Liver (tissue), 3 donors: ENCODE measurements at regions not wholly inside any gene's neighbourhood (a gene's known extent, or its start where the extent isn't known, plus 50 kb on each side); places are given as distances from the start of the nearest gene placed in this dataset.

ENCODE experiments used
- EGR1 ChIP-seq, 2 donors: IDR thresholded peaks; 2 replicates each; pipeline ENCODE4 v1.6.1; 2016 to 2018; ENCODE audit warnings: antibody characterized with exemption in 2 of 2, low read depth in 2 of 2
- HNF4G ChIP-seq: IDR thresholded peaks from 2 replicates; pipeline ENCODE4 v1.6.1; 2016; ENCODE audit warnings: antibody characterized with exemption
- RAD21 ChIP-seq, 2 donors: IDR thresholded peaks; 2 replicates each; pipeline ENCODE4 v1.6.1; 2016; ENCODE audit warnings: antibody characterized with exemption in 2 of 2, mild to moderate bottlenecking in 2 of 2
- TAF1 ChIP-seq: conservative IDR thresholded peaks from 2 replicates; pipeline ENCODE4 v1.6.1; 2016; ENCODE audit warnings: antibody characterized with exemption, mild to moderate bottlenecking
- YY1 ChIP-seq: IDR thresholded peaks from 2 replicates; pipeline ENCODE4 v1.6.1; 2016; ENCODE audit warnings: antibody characterized with exemption, mild to moderate bottlenecking
- TF ChIP-seq, protein P1 (sequence below): IDR thresholded peaks from 2 replicates; pipeline ENCODE4 v1.6.1; 2016; ENCODE audit warnings: antibody characterized with exemption, mild to moderate bottlenecking
- TF ChIP-seq, protein P2 (sequence below): fragments of 150-350 bp; IDR thresholded peaks from 2 replicates; pipeline ENCODE4 v1.5.1; 2017; ENCODE audit warnings: improper control_type of control experiment, low read depth, low read length; ENCODE audit not compliant: missing input control
- TF ChIP-seq, protein P3 (sequence below): IDR thresholded peaks from 2 replicates; pipeline ENCODE4 v1.6.1; 2016; ENCODE audit warnings: antibody characterized with exemption
- TF ChIP-seq, protein P4 (sequence below): IDR thresholded peaks from 2 replicates; pipeline ENCODE4 v1.6.1; 2016; ENCODE audit warnings: antibody characterized with exemption
- TF ChIP-seq, protein P5 (sequence below): IDR thresholded peaks from 2 replicates; pipeline ENCODE4 v1.6.1; 2016; ENCODE audit warnings: antibody characterized with exemption
- donor health status: healthy.
- donor health status: healthy.

DNA sequence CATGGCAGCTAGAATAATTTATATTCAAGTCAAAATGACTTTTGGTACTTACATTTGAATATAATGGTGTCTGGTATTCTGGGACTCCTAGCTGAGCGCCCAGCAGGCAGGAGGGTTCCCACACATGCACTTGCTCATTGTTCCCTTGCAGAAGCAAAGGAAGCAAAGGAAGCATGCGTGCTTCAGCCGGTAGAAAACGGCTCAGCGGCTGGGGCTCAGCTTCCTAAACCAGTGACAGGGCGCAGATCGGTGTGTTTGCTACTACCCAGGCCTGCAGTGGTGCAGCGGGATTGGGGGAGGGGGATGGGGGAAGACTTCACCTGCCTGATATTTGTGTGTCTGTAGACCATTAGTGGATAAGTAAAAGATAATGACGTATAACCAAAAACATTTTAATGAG is 978.3 kb upstream of the TENM3 start:
- TF ChIP-seq RAD21 (IDR thresholded peaks at IDR 0.05) = no peak
- TF ChIP-seq, protein P1, sequence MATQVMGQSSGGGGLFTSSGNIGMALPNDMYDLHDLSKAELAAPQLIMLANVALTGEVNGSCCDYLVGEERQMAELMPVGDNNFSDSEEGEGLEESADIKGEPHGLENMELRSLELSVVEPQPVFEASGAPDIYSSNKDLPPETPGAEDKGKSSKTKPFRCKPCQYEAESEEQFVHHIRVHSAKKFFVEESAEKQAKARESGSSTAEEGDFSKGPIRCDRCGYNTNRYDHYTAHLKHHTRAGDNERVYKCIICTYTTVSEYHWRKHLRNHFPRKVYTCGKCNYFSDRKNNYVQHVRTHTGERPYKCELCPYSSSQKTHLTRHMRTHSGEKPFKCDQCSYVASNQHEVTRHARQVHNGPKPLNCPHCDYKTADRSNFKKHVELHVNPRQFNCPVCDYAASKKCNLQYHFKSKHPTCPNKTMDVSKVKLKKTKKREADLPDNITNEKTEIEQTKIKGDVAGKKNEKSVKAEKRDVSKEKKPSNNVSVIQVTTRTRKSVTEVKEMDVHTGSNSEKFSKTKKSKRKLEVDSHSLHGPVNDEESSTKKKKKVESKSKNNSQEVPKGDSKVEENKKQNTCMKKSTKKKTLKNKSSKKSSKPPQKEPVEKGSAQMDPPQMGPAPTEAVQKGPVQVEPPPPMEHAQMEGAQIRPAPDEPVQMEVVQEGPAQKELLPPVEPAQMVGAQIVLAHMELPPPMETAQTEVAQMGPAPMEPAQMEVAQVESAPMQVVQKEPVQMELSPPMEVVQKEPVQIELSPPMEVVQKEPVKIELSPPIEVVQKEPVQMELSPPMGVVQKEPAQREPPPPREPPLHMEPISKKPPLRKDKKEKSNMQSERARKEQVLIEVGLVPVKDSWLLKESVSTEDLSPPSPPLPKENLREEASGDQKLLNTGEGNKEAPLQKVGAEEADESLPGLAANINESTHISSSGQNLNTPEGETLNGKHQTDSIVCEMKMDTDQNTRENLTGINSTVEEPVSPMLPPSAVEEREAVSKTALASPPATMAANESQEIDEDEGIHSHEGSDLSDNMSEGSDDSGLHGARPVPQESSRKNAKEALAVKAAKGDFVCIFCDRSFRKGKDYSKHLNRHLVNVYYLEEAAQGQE = no peak
- TF ChIP-seq, protein P2, sequence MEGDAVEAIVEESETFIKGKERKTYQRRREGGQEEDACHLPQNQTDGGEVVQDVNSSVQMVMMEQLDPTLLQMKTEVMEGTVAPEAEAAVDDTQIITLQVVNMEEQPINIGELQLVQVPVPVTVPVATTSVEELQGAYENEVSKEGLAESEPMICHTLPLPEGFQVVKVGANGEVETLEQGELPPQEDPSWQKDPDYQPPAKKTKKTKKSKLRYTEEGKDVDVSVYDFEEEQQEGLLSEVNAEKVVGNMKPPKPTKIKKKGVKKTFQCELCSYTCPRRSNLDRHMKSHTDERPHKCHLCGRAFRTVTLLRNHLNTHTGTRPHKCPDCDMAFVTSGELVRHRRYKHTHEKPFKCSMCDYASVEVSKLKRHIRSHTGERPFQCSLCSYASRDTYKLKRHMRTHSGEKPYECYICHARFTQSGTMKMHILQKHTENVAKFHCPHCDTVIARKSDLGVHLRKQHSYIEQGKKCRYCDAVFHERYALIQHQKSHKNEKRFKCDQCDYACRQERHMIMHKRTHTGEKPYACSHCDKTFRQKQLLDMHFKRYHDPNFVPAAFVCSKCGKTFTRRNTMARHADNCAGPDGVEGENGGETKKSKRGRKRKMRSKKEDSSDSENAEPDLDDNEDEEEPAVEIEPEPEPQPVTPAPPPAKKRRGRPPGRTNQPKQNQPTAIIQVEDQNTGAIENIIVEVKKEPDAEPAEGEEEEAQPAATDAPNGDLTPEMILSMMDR = no peak
- no peak for TF ChIP-seq YY1
- no peak for TF ChIP-seq HNF4G
- TF ChIP-seq, protein P3, sequence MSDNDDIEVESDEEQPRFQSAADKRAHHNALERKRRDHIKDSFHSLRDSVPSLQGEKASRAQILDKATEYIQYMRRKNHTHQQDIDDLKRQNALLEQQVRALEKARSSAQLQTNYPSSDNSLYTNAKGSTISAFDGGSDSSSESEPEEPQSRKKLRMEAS = no peak
- TF ChIP-seq TAF1 = no peak
- TF ChIP-seq, protein P4, sequence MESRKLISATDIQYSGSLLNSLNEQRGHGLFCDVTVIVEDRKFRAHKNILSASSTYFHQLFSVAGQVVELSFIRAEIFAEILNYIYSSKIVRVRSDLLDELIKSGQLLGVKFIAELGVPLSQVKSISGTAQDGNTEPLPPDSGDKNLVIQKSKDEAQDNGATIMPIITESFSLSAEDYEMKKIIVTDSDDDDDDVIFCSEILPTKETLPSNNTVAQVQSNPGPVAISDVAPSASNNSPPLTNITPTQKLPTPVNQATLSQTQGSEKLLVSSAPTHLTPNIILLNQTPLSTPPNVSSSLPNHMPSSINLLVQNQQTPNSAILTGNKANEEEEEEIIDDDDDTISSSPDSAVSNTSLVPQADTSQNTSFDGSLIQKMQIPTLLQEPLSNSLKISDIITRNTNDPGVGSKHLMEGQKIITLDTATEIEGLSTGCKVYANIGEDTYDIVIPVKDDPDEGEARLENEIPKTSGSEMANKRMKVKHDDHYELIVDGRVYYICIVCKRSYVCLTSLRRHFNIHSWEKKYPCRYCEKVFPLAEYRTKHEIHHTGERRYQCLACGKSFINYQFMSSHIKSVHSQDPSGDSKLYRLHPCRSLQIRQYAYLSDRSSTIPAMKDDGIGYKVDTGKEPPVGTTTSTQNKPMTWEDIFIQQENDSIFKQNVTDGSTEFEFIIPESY = no peak
- no peak for TF ChIP-seq EGR1 (IDR thresholded peaks at IDR 0.05; ENCODE audit: low read depth in 2 of 2)
- TF ChIP-seq, protein P5, sequence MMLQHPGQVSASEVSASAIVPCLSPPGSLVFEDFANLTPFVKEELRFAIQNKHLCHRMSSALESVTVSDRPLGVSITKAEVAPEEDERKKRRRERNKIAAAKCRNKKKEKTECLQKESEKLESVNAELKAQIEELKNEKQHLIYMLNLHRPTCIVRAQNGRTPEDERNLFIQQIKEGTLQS = no peak
